Right lobe of liver (tissue), 6 donors: ENCODE measurements at regions not wholly inside any gene's neighbourhood (a gene's known extent, or its start where the extent isn't known, plus 50 kb on each side); places are given as distances from the start of the nearest gene placed in this dataset.
"Not testable (repeated sequence)": the region's sequence is repeated elsewhere in the genome, so short reads cannot be mapped to it uniquely, and the experiment has no call there.

Source experiments
- ATAC-seq, 4 donors: fragments of 200-7000 bp; cut with Tn5 transposase; one replicate each; pipeline ENCODE4 v1.9.1; 2020; ENCODE audit warnings: mild to moderate bottlenecking in 4 of 4, moderate library complexity in 4 of 4
- DNase-seq, 3 donors: peaks; one replicate each; pipeline ENCODE4 v3.0.0-alpha.2; 2020
- H3K27ac ChIP-seq, 3 donors: fragments of 200-600 bp; one replicate each; pipeline ENCODE4 v1.8.0; 2022
- H3K27me3 ChIP-seq, 2 donors: fragments of 200-600 bp; one replicate each; pipeline ENCODE4 v1.8.0; 2022
- H3K36me3 ChIP-seq, 4 donors: fragments of 200-600 bp; sonication (generic) in 1 of 4; one replicate each; pipeline versions ENCODE4 v1.5.1 to v1.8.0; 2017 to 2022; ENCODE audit warnings: control low read depth in 1 of 4
- H3K4me1 ChIP-seq, 4 donors: fragments of 200-600 bp; sonication (generic) in 1 of 4; one replicate each; pipeline versions ENCODE4 v1.5.1 to v1.8.0; 2017 to 2022; ENCODE audit warnings: control low read depth in 1 of 4
- H3K4me3 ChIP-seq, 3 donors: fragments of 200-600 bp; one replicate each; pipeline ENCODE4 v1.8.0; 2022
- H3K9me3 ChIP-seq, 4 donors: fragments of 200-600 bp; sonication (generic) in 1 of 4; one replicate each; pipeline versions ENCODE4 v1.5.1 to v1.8.0; 2017 to 2022; ENCODE audit warnings: control low read depth in 1 of 4
- CTCF ChIP-seq, 4 donors: fragments of 200-600 bp in 3 of 4; fragments of 450-650 bp in 1 of 4; IDR thresholded peaks; one replicate each; pipeline versions ENCODE4 v1.5.1 to v1.8.0; 2016 to 2022; ENCODE audit warnings: antibody characterized with exemption in 4 of 4, mild to moderate bottlenecking in 2 of 4
- POLR2A ChIP-seq: fragments of 450-650 bp; IDR thresholded peaks from one replicate; pipeline ENCODE4 v1.6.1; 2017; ENCODE audit warnings: antibody characterized with exemption, mild to moderate bottlenecking
- WGBS: methylation state at CpG from one replicate; pipeline ENCODE4 v1.1.6; 2018; ENCODE audit warnings: low coverage, low lambda C conversion rate; ENCODE audit not compliant: insufficient coverage; ENCODE audit errors: missing lambda C conversion rate; 5-methylcytosine and 5-hydroxymethylcytosine counted together
- intact Hi-C, 2 donors: fragments of 100-400 bp; cut with DNase I; formaldehyde crosslinking; loops; one replicate each; pipeline versions ENCODE4 v1.11.2 to v1.14.1; 2022
- donor health status: DM: no; HTN: yes; CAD: no.
- donor health status: DM: no; HTN: no; CAD: no.
- donor health status: DM: no; HTN: no; CAD: no.
- donor health status: DM: no; HTN: yes; CAD: no.
- donor health status: DM: no; HTN: yes; CAD: no.

DNA sequence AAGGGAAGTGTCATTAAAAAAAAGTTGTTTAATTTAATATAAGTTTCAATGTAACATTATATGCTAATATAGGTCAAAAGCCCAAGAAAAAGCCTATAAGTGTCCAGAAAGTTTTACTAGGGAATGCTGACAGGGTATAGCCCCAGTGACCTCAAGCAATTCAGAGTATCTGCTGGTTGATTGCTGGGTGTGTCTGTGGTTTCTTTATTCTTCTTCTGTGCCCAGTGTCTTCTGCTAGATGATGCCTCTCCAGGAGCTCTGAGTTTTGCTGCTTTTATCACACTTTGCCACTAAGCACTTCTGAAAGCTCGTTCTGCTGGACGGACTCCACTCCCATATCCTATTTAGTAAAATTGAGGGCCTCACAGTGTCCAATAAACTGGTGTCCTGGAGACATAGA lies 212.2 kb upstream of the NRG3 start:
- no peak overlapping the region for H3K27ac ChIP-seq
- 48% methylated on average over 2 of the region's 2 CpGs for WGBS
- intact Hi-C loops = no loop called here
- DNase-seq = no peak
- TF ChIP-seq POLR2A = no peak
- TF ChIP-seq CTCF (IDR thresholded peaks at IDR 0.05) = no peak
- H3K36me3 ChIP-seq = no peaks in the 10 kb centered on the region
- H3K9me3 ChIP-seq = no peaks in the 10 kb centered on the region
- no peaks in the 10 kb centered on the region for H3K4me1 ChIP-seq
- no peak for ATAC-seq
- H3K27me3 ChIP-seq = no peaks in the 10 kb centered on the region
- no peak overlapping the region for H3K4me3 ChIP-seq

GRCh38 chr10:81664800-81665199 lies 210.2 kb upstream of the NRG3 start:
- intact Hi-C loops, ATAC-seq, DNase-seq, H3K36me3 ChIP-seq, H3K27ac ChIP-seq, H3K4me1 ChIP-seq, H3K9me3 ChIP-seq, H3K27me3 ChIP-seq, H3K4me3 ChIP-seq: not testable (repeated sequence)
- WGBS = 30% methylated on average over 1 of the region's 1 CpG

DNA sequence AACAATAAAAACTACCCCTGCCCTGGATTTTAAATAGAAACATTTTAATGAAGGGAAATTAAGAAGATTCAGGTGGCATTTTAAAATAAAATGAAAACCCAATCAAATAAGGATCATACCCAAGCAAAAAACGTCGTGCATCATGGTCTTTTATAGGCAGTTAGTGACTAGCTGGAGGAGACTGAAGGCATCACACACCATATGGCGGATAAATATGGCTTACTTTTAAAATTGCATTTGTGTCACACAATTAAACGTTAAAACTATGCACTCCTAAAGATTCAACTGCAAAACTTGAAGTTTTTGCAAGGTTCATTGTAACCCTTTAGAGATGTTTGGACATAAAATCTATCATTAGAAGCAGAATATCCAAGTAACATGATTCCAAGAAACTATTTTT lies 200.1 kb upstream of the NRG3 start:
- WGBS = 65% methylated on average over 4 of the region's 4 CpGs
- H3K27ac ChIP-seq = no peak overlapping the region
- ATAC-seq (no peak), DNase-seq (no peak)
- no peaks in the 10 kb centered on the region for H3K9me3 ChIP-seq
- intact Hi-C loops = no loop called here
- no peak overlapping the region for H3K4me3 ChIP-seq
- TF ChIP-seq POLR2A (no peak), CTCF (IDR thresholded peaks at IDR 0.05) (no peak)
- H3K36me3 ChIP-seq = no peaks in the 10 kb centered on the region
- no peaks in the 10 kb centered on the region for H3K4me1 ChIP-seq
- no peaks in the 10 kb centered on the region for H3K27me3 ChIP-seq

DNA sequence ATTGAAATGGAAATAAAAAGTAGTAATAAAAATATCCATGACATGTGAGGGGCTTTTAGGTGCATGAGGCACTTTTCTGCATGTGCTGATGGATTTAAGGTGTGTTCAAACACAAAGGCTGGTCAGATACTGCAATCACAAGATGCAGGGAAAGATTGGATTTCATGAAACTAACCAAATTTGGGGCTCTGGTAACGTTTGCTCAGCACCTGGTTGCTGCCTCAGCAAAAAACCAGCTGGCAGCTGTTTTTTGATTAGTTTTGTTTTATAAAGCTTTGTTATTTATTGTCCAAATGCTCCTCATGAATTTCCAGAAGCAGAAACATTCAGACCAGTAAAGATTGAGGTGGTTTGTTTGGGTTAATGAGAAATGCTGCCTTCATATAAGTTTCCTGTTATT lies 195.7 kb upstream of the NRG3 start:
- Histone ChIP-seq H3K36me3 (no peaks in the 10 kb centered on the region), H3K4me3 (no peak overlapping the region), H3K4me1 (no peaks in the 10 kb centered on the region), H3K9me3 (no peaks in the 10 kb centered on the region), H3K27ac (no peak overlapping the region), H3K27me3 (no peaks in the 10 kb centered on the region)
- WGBS = 33% methylated on average over 1 of the region's 1 CpG
- DNase-seq (no peak), ATAC-seq (no peak)
- intact Hi-C loops = no loop called here
- no peak for TF ChIP-seq POLR2A
- no peak for TF ChIP-seq CTCF (IDR thresholded peaks at IDR 0.05)

GRCh38 chr10:81680359-81680758 lies 194.6 kb upstream of the NRG3 start:
- 22% methylated on average over 1 of the region's 1 CpG for WGBS
- H3K4me3 ChIP-seq = no peak overlapping the region
- H3K36me3 ChIP-seq = no peaks in the 10 kb centered on the region
- H3K27me3 ChIP-seq = no peaks in the 10 kb centered on the region
- DNase-seq (no peak), ATAC-seq (no peak)
- no peak overlapping the region for H3K27ac ChIP-seq
- no peaks in the 10 kb centered on the region for H3K4me1 ChIP-seq
- no peaks in the 10 kb centered on the region for H3K9me3 ChIP-seq
- TF ChIP-seq CTCF (IDR thresholded peaks at IDR 0.05) = no peak
- TF ChIP-seq POLR2A = no peak
- intact Hi-C loops = no loop called here
